Bone marrow (tissue), 2 donors: ENCODE measurements at regions not wholly inside any gene's neighbourhood (a gene's known extent, or its start where the extent isn't known, plus 50 kb on each side); places are given as distances from the start of the nearest gene placed in this dataset.

Experiments used
- DNase-seq, 2 donors: peaks; one replicate each; lab custom pipeline; 2025; lab: John Stamatoyannopoulos, UW

GRCh38 chr2:122233372-122233771, 477.9 kb downstream of the TSN start:
- no peak for DNase-seq

DNA sequence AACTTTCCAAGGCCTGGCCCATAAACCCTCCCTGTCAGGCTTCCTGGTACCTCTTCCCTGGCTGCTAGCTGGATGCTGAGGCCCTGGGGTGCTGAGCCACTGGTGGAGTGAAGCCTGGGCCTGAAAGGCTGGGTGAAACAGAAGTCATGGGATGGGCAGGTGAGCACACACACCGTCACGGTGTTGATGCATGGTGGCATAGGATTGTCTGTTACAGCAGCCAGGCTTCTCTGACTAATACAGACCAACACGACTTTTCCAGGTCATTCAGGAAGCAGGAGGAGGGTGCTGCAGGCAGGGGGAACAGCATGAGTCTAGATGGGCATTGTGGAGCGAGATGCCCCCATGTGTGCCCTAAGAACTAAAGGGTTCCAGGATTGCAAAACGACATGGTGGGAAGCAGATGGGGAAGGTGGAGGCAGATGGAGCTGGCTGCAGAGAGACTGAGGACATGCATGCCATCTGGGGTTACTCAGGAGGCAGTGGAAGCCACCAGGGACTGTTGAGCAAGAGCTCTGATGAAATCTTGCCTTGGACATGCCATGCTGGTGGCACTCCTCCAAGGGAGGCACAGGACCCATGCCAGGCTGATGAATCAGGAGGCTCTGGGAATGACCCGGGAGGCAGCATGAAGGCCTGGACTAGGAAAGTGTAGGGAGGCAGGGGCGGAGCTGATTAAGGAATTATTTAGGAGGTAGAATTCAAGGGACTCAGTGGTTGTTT, 480.9 kb downstream of the TSN start:
- DNase-seq: no peak

DNA sequence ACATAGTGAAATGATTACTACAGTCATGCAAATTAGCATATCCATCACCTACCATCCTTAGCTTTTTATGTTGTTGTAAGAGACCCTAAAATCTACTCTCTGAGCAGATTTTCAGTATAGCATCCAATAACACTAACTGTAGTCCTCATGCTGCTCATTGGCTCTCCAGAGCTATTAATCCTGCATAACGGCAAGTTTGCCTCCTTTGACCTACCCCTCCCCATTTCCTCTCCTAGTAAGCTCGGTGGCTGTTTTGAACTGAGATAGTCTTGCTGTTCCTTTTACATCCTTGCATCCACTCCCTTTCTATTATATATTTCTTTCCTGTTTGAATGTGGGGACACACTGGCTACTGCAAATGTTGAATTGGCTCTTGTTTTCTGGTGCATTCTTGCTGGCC, 481.5 kb downstream of the TSN start:
- DNase-seq: no peak

DNA sequence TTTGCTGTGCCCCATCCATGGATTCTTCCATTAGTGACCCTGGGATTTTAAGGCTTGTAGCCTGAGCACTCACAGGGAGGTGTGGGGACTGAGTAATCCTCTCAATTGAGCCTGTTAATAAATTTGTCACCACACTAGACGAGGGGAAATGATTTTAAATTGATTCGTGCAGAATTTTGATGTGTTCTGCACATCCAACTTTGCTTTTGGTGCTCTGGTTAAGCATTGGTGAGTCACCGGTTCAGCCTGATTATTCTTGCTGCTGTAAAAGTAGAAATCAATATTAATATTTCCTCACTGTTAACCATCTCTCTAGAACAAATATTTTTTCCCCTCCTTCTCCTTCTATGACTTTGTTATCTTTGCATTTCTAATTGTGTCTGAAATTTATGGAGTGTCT, 482.0 kb downstream of the TSN start:
- no peak for DNase-seq

- no peak for DNase-seq
These were observed 482.6 kb downstream of the TSN start for GRCh38 chr2:122238006-122238559.

- no peak for DNase-seq
These were observed 484.0 kb downstream of the TSN start for GRCh38 chr2:122239440-122239839.

DNA sequence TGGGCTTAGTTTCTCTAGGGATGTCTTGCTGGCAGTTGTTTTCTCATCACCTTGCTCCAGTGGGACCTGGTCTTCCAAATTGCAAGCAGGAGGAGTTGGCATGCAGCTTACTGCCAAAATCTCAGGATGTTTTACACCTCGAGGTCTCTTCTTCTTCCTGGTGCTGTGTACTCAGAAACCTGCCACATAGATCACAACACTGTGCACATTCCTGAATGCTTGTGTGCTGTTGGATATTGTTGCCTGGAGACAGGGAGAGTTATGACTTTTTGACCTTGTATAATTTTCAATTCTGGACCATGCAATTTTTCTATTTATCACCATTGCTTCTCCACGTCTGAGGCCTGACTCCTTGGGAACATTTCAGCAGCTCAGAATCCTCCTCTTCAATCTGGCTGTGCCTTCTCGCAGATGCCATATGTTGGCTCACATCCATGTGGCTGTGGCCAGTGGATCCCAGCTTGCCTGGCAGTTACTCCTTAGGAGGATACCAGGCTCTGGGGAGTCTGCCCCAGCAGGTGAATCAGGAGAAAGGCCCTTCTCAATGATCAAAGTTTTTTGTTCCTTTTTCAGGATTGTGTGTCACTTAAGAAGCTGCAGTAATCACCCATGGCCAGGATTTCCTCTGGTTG, 489.3 kb downstream of the TSN start:
- DNase-seq: no peak

DNA sequence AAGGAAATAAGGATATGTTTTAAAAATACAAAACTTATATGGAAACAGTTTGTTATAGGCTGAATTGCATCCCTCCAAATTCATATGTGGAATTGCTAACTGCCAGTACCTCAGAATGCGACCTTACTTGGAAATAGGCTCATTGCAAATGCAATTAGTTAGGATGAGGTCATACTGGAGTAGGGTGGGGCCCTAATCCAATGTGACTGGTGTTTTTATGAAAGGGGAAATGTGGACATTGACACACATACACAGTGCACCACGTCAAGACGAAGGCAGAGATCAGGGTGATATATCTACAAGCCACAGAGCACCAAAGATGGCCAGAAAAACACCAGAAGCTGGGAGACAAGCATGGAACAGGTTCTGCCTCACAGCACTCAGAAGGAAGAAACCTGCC, 494.2 kb downstream of the TSN start:
- DNase-seq: no peak

GRCh38 chr2:122251158-122251557, 495.7 kb downstream of the TSN start:
- DNase-seq: no peak

- DNase-seq: no peak
These were observed 496.1 kb downstream of the TSN start for GRCh38 chr2:122251566-122251965.

GRCh38 chr2:122255924-122256323, 500.5 kb downstream of the TSN start:
- no peak for DNase-seq

GRCh38 chr2:122261911-122262310, 506.5 kb downstream of the TSN start:
- no peak for DNase-seq

DNA sequence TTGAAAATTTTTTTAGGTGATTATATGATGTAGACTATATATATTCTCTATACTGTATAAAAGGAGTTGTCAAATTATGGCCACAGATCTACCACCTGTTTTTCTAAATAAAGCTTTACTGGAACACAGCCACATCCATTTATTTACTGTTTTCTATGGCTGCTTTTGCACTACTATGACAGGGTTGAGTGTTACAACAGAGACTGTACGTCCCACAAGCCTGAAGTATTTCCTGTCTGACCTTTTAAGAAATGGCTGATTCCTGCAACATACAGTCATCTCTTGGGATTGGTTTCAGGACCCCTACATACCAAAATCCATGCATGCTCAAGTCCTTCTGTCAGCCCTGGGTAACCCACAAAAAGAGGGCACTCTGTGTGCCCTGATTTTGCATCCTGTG, 508.3 kb downstream of the TSN start:
- no peak for DNase-seq

DNA sequence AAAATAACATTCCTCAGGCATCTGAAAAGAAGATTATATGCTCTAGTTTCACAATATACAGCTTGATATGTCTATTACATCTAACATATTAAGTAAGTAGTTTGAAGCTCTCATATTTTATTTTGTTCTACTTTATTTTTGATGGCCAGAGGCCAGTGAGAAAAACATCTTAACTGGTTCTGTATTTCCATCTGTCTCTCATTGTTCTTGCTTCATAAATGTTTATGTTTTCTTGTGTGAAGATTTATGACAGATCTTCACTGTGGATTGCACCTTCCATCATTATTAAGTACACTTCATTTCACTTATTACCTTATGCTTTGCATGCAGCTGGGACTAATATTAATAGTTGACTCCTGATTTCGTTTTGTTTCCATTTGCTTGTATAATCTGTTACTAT, 511.2 kb downstream of the TSN start:
- DNase-seq: no peak

- no peak for DNase-seq
These were observed 512.5 kb downstream of the TSN start for GRCh38 chr2:122267947-122268346.

DNA sequence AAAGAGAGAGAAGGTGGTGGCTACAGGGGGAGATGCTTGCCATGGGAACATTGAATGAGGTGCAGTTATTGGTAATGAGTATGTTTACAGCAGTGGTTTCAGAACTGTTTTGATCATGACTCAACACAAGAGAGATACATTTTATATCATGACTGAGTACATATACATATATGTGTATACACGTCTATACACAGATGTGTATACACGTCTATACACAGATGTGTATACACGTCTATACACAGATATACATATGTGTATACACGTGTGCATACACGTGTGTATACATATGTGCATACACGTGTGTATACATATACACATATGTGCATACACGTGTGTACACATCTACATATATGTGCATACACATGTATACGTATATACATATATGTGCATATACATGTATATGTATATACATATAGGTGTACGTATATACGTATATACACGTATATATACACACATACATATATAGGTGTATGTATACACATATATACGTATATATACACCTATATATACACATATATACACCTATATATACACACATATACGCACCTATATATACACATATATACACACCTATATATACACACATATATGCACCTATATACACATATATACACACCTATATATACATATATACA, 518.5 kb downstream of the TSN start:
- DNase-seq: no peak

GRCh38 chr2:122277956-122278355, 522.5 kb downstream of the TSN start:
- DNase-seq: no peak

GRCh38 chr2:122300758-122301157, 545.3 kb downstream of the TSN start:
- DNase-seq: no peak

DNA sequence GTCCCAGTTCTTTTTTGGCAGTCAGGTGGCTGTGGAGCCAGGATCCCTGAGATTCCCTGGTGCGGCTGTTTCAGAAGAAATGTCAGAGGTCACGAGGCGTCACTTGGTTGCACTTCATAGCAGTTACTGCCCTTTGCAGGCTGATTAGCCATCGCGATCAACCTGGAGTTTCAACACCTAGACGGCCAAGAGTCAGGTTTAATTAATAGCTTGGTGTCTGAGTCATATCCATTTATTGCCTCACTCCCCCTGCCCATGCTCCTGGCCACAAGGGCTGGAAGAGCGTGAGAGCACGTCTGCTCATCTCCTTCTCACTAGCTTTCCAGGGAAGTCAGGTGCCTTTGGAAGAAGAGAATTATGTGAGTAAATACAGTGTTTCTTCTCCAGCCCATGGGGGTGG, 552.3 kb downstream of the TSN start:
- no peak for DNase-seq

GRCh38 chr2:122315306-122315705, 559.9 kb downstream of the TSN start:
- DNase-seq: no peak

- no peak for DNase-seq
These were observed 564.2 kb downstream of the TSN start for GRCh38 chr2:122319539-122320132.

DNA sequence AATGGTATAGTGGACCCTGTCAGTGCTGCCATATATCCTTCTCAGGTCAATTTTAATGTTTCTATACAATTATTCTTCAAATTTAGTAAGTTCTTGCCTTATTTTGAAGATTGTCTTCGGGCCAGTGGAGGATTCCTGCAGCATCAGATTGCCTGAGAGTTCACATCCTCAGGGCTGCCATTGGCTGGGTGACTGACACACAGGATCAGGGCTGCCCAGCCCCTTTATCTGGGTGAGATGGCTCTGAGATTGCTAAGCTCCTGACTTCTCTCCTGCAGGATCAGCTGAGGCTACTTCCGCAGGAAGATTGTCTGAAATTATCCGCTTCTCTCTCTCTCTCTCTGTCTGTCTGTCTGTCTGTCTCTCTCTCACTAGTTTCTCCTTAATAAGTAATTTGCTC, 567.4 kb downstream of the TSN start:
- no peak for DNase-seq

- DNase-seq: no peak
These were observed 568.5 kb downstream of the TSN start for GRCh38 chr2:122323927-122324326.
